ENCODE measurements at regions not wholly inside any gene's neighbourhood (a gene's known extent, or its start where the extent isn't known, plus 50 kb on each side); places are given as distances from the start of the nearest gene placed in this dataset.
"Not testable (repeated sequence)": the region's sequence is repeated elsewhere in the genome, so short reads cannot be mapped to it uniquely, and the experiment has no call there.

GRCh38 chr5:120146787-120147186 is 317.3 kb upstream of the PRR16 start:
- Mint-ChIP-seq H3K4me1 (no peaks in the 10 kb centered on the region), H3K4me3 (no peak overlapping the region), H3K36me3 (ENCODE audit: low read depth) (no peaks in the 10 kb centered on the region), H3K27ac (no peak overlapping the region), H3K27me3 (no peaks in the 10 kb centered on the region)
- no peaks in the 10 kb centered on the region for H3K9me3 ChIP-seq (ENCODE audit: control insufficient read depth, low read length, poor library complexity, severe bottlenecking)
- no peak for ATAC-seq
- no peak for DNase-seq

GRCh38 chr5:120147911-120148310 is 316.2 kb upstream of the PRR16 start:
- not testable (repeated sequence) for DNase-seq; ATAC-seq; H3K9me3 ChIP-seq (ENCODE audit: control insufficient read depth, low read length, poor library complexity, severe bottlenecking); H3K27ac Mint-ChIP-seq; H3K4me1 Mint-ChIP-seq; H3K36me3 Mint-ChIP-seq (ENCODE audit: low read depth); H3K27me3 Mint-ChIP-seq; H3K4me3 Mint-ChIP-seq

GRCh38 chr5:120150770-120151169 is 313.3 kb upstream of the PRR16 start:
- Mint-ChIP-seq H3K27ac (no peak overlapping the region), H3K4me3 (no peak overlapping the region), H3K4me1 (no peaks in the 10 kb centered on the region), H3K27me3 (no peaks in the 10 kb centered on the region), H3K36me3 (ENCODE audit: low read depth) (no peaks in the 10 kb centered on the region)
- DNase-seq (no peak), ATAC-seq (no peak)
- no peaks in the 10 kb centered on the region for H3K9me3 ChIP-seq (ENCODE audit: control insufficient read depth, low read length, poor library complexity, severe bottlenecking)

GRCh38 chr5:120151181-120151580 is 312.9 kb upstream of the PRR16 start:
- H3K27me3 Mint-ChIP-seq: no peaks in the 10 kb centered on the region

GRCh38 chr5:120151825-120152224 is 312.3 kb upstream of the PRR16 start:
- no peak for DNase-seq
- no peak for ATAC-seq
- Mint-ChIP-seq H3K27me3 (no peaks in the 10 kb centered on the region), H3K4me1 (no peaks in the 10 kb centered on the region), H3K4me3 (no peak overlapping the region), H3K36me3 (ENCODE audit: low read depth) (no peaks in the 10 kb centered on the region), H3K27ac (no peak overlapping the region)
- H3K9me3 ChIP-seq (ENCODE audit: control insufficient read depth, low read length, poor library complexity, severe bottlenecking): no peaks in the 10 kb centered on the region

More at GRCh38 chr5:120151181-120151580, 312.9 kb upstream of the PRR16 start:
- Mint-ChIP-seq H3K27ac (no peak overlapping the region), H3K4me3 (no peak overlapping the region), H3K36me3 (ENCODE audit: low read depth) (no peaks in the 10 kb centered on the region), H3K4me1 (no peaks in the 10 kb centered on the region)
- no peak for ATAC-seq
- no peak for DNase-seq
- H3K9me3 ChIP-seq (ENCODE audit: control insufficient read depth, low read length, poor library complexity, severe bottlenecking): no peaks in the 10 kb centered on the region

- ATAC-seq: no peak
- Mint-ChIP-seq H3K27ac (no peak overlapping the region), H3K4me1 (no peaks in the 10 kb centered on the region), H3K36me3 (ENCODE audit: low read depth) (no peaks in the 10 kb centered on the region), H3K27me3 (no peaks in the 10 kb centered on the region), H3K4me3 (no peak overlapping the region)
- no peak for DNase-seq
- H3K9me3 ChIP-seq (ENCODE audit: control insufficient read depth, low read length, poor library complexity, severe bottlenecking): no peaks in the 10 kb centered on the region
Observed at GRCh38 chr5:120152472-120152871, 311.6 kb upstream of the PRR16 start.

GRCh38 chr5:120152931-120153330 is 311.2 kb upstream of the PRR16 start:
- no peaks in the 10 kb centered on the region for H3K36me3 Mint-ChIP-seq (ENCODE audit: low read depth)
- no peak overlapping the region for H3K27ac Mint-ChIP-seq
- H3K4me3 Mint-ChIP-seq: no peak overlapping the region
- no peaks in the 10 kb centered on the region for H3K4me1 Mint-ChIP-seq
- no peak for DNase-seq
- no peaks in the 10 kb centered on the region for H3K27me3 Mint-ChIP-seq
- no peaks in the 10 kb centered on the region for H3K9me3 ChIP-seq (ENCODE audit: control insufficient read depth, low read length, poor library complexity, severe bottlenecking)
- ATAC-seq: no peak

- H3K9me3 ChIP-seq (ENCODE audit: control insufficient read depth, low read length, poor library complexity, severe bottlenecking): no peaks in the 10 kb centered on the region
- H3K27me3 Mint-ChIP-seq: no peaks in the 10 kb centered on the region
- no peak for DNase-seq
- no peaks in the 10 kb centered on the region for H3K36me3 Mint-ChIP-seq (ENCODE audit: low read depth)
- no peak overlapping the region for H3K4me3 Mint-ChIP-seq
- no peaks in the 10 kb centered on the region for H3K4me1 Mint-ChIP-seq
- no peak for ATAC-seq
- no peak overlapping the region for H3K27ac Mint-ChIP-seq
Observed at GRCh38 chr5:120153551-120153950, 310.5 kb upstream of the PRR16 start.

GRCh38 chr5:120155873-120156272 is 308.2 kb upstream of the PRR16 start:
- ATAC-seq: no peak
- H3K4me1 Mint-ChIP-seq: no peaks in the 10 kb centered on the region
- DNase-seq: no peak
- H3K4me3 Mint-ChIP-seq: no peak overlapping the region
- no peaks in the 10 kb centered on the region for H3K36me3 Mint-ChIP-seq (ENCODE audit: low read depth)
- no peak overlapping the region for H3K27ac Mint-ChIP-seq
- H3K9me3 ChIP-seq (ENCODE audit: control insufficient read depth, low read length, poor library complexity, severe bottlenecking): no peaks in the 10 kb centered on the region
- no peaks in the 10 kb centered on the region for H3K27me3 Mint-ChIP-seq

GRCh38 chr5:120158211-120158610 is 305.9 kb upstream of the PRR16 start:
- H3K9me3 ChIP-seq (ENCODE audit: control insufficient read depth, low read length, poor library complexity, severe bottlenecking): no peaks in the 10 kb centered on the region
- no peaks in the 10 kb centered on the region for H3K36me3 Mint-ChIP-seq (ENCODE audit: low read depth)
- no peaks in the 10 kb centered on the region for H3K4me1 Mint-ChIP-seq
- ATAC-seq (no peak), DNase-seq (no peak)
- no peak overlapping the region for H3K27ac Mint-ChIP-seq
- no peak overlapping the region for H3K4me3 Mint-ChIP-seq
- no peaks in the 10 kb centered on the region for H3K27me3 Mint-ChIP-seq

- no peaks in the 10 kb centered on the region for H3K27me3 Mint-ChIP-seq
- no peak for DNase-seq
- H3K36me3 Mint-ChIP-seq (ENCODE audit: low read depth): no peaks in the 10 kb centered on the region
- no peaks in the 10 kb centered on the region for H3K9me3 ChIP-seq (ENCODE audit: control insufficient read depth, low read length, poor library complexity, severe bottlenecking)
- no peaks in the 10 kb centered on the region for H3K4me1 Mint-ChIP-seq
- H3K27ac Mint-ChIP-seq: no peak overlapping the region
- no peak for ATAC-seq
- no peak overlapping the region for H3K4me3 Mint-ChIP-seq
Observed at GRCh38 chr5:120159155-120159554, 304.9 kb upstream of the PRR16 start.

GRCh38 chr5:120160124-120160895 is 303.8 kb upstream of the PRR16 start:
- no peaks in the 10 kb centered on the region for H3K27me3 Mint-ChIP-seq
- no peaks in the 10 kb centered on the region for H3K9me3 ChIP-seq (ENCODE audit: control insufficient read depth, low read length, poor library complexity, severe bottlenecking)
- no peak overlapping the region for H3K27ac Mint-ChIP-seq
- no peak for ATAC-seq
- H3K4me1 Mint-ChIP-seq: no peaks in the 10 kb centered on the region
- H3K4me3 Mint-ChIP-seq: no peak overlapping the region
- no peak for DNase-seq
- H3K36me3 Mint-ChIP-seq (ENCODE audit: low read depth): no peaks in the 10 kb centered on the region

- Mint-ChIP-seq H3K4me3 (no peak overlapping the region), H3K27me3 (no peaks in the 10 kb centered on the region), H3K4me1 (no peaks in the 10 kb centered on the region), H3K27ac (no peak overlapping the region), H3K36me3 (ENCODE audit: low read depth) (no peaks in the 10 kb centered on the region)
- ATAC-seq (no peak), DNase-seq (no peak)
- no peaks in the 10 kb centered on the region for H3K9me3 ChIP-seq (ENCODE audit: control insufficient read depth, low read length, poor library complexity, severe bottlenecking)
Observed at GRCh38 chr5:120162321-120162720, 301.8 kb upstream of the PRR16 start.

GRCh38 chr5:120164037-120164436 is 300.1 kb upstream of the PRR16 start:
- Mint-ChIP-seq H3K4me1 (no peaks in the 10 kb centered on the region), H3K27me3 (no peaks in the 10 kb centered on the region), H3K36me3 (ENCODE audit: low read depth) (no peaks in the 10 kb centered on the region), H3K27ac (no peak overlapping the region), H3K4me3 (no peak overlapping the region)
- H3K9me3 ChIP-seq (ENCODE audit: control insufficient read depth, low read length, poor library complexity, severe bottlenecking): no peaks in the 10 kb centered on the region
- no peak for DNase-seq
- ATAC-seq: no peak

Data from T-helper 17 cell (primary cell).